Stimulated activated naive CD4-positive, alpha-beta T cell (primary cell): ENCODE measurements at regions not wholly inside any gene's neighbourhood (a gene's known extent, or its start where the extent isn't known, plus 50 kb on each side); places are given as distances from the start of the nearest gene placed in this dataset.
A peak's percentile ranks its signal among the peaks of the same experiment; 100 is the strongest.

Experiments used
- DNase-seq, 6 experiments: peaks; one replicate each; lab custom pipeline; 2025; lab: John Stamatoyannopoulos, UW

DNA sequence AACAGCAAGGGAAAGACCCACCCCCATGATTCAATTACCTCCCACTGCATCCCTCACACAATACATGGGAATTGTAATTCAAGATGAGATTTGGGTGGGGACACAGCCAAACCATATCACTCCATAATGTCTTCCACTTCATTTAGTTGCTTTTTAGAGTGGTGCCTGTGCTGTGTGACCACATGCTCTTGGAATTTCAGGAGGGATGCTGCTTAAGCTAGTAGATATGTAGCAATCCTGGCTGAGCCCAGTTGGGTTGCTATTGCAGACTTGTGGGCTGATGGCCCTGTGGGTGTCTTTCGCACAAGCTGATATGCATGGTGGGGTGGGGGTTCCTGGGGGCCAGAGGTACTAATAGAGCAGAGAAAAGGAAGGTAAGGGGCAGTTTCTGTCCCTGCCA, 160.4 kb upstream of the SYT6 start:
- DNase-seq, result no peak

DNA sequence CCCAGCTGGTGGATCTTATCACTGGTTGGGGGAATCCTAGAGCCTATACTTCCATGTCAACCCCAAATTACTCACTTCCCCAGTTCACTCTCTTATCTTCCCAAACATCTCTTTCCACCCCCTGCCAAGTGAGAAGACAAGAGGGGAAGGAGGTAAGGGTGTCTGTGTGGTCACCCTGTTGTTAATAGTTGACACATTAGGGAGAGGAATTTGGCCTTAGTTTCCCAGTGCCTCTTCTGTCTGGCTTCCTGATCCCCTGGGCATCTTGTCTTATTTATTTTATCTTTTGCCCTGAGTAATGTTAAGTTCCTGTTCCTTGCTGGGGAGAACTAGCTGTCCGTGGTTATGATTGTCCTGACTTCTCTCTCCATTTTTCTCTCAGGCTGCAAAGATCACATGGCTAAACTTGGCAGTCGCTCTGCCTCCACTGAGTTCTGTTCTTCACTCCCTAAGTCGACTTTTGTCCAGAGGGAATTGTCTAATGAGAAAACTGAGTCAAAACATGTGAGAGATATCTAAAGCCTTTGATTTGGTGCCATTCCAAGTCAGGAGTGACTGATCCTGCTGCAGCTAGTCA, 157.1 kb upstream of the SYT6 start:
- no peak for DNase-seq

DNA sequence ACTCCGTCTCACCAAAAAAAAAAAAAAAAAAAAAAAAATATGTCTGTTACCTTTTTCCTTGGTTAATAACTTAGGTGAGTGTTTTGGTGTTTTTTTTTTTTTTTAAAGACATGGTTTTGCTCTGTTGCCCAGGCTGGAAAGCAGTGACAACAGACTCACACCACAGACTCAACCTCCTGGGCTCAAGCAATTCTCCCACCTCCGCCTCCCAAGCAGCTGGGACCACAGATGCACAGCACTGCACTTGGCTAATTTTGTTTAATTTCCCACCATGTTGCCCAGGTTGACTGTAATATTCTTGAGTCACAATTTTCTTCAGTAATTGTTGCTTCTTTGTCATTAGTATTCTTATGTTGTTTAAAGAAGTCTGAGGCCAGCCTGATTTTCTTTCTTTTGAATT, 149.2 kb upstream of the SYT6 start:
- no peak for DNase-seq

DNA sequence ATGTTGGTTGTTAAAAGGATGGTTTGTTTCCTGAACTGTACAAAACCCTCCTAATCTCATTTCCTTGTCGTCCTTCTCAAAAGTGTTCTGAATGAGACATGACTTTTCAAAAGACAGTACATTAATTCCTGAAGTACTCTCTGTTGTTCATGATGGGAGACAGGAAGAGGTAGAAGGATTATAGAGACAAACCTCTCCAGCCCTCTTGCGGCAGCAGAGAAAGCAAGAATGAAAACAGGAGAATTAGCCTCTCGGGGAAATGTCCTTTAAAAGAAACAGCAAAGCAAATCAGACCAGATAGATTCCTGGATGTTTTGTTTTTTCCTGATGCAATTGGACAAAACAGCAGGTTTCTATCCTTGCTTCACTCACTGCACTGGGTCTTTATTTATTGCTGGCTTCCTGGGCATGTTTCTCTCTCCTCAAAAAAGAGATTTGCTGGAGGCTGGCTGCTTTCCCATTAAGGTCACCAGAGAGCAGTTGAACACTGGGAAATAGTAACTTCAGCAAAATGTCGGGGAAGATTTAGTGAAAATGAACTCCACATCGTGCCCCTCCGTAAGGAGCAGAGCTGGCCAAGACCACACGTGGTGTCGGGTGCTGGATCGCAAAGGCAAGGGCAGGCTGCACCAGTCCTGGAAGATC, 145.8 kb upstream of the SYT6 start:
- DNase-seq, result no peak

DNA sequence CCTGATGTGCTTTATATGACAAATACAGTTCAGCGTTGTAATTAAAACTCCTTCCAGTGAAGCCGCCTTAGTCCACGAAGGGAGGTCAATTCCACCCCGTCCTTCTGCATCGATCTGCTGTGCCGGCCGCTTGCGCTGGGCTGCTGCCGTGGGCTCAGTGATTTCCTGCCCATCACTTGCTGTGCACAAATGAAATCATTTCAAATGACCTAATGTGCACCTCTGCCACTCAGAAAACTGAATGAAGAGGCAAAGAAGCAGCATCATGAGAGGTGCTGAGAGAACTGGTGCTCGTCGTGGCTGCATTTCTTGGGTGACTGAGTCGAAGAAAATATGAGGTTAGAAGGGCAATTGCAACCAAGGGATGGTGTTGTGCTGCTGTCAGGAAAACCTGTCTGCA, 144.3 kb upstream of the SYT6 start:
- no peak for DNase-seq

DNA sequence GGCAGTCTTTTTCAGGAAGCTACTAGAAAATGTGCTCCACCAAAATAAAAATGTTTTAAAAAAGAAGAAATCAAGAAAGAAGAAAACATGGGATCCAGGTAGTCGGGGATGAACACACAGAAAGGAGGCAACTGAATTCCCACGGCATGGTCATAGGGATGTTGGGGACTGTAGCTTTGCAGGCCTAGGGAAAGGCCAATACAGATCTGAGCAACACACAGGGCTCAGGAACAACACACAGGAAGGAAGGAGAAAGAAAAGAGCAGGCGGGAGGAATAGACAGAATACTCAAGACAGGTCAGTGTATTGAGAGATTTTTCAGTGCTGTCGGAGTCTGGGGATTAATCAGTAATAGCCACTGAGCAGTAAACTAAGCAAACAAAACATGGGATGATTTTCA, 142.7 kb upstream of the SYT6 start:
- DNase-seq, result no peak

DNA sequence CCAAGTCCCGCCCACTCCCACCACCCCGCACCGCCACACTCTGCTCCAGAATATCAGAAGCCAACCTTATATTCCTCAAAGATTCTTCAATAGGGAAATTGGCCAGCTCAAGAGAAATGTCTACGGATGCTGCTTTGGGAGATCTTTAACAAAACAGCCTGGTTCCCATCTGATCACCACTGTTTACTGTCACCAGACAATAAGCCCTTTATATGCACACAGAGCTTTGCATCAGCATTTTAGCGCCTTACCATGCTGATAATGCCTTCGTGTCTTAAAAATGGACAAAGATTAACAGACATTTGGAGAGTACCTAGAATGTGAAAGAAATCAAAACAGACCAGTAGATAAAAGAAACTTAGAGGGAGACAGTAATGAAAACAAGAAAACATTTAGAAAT, 141.7 kb upstream of the SYT6 start:
- no peak for DNase-seq

DNA sequence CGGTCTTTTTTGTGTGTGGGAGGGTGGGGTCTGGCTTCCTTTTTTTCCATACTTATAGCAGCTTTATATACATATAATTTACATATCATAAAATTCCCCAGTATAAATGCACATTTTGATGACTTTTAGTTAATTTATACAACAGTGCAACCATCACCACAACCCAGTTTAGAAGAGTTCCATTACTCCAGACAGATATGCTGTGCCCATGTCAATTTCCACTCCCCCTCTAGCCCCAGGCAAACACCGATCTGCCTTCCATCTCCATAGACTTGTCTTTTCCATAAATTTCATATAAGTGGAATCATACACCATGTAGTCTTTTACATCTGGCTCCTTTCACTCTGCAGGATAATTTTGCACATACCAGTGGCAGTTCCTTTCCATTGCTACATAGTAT, 139.2 kb upstream of the SYT6 start:
- DNase-seq, result no peak

DNA sequence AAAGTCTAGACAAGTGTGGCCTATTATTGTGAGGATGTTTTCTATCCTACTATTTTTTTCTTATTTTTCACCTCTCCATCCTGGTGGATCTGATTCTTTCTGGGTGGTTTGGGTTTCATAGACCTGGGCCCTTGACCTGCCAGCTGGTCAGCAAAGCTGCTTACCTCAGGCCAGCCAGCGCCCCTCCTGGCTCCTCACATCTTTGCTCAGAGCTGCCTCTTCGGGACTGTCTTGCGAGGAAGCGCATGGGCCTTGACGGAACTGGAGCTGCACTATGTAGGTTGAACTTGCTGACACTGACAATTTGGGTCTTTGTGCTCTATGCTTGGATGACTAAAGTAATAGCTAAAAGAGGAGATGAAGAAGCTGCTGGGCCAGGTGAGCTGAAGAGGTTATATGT, 138.5 kb upstream of the SYT6 start:
- no peak for DNase-seq

DNA sequence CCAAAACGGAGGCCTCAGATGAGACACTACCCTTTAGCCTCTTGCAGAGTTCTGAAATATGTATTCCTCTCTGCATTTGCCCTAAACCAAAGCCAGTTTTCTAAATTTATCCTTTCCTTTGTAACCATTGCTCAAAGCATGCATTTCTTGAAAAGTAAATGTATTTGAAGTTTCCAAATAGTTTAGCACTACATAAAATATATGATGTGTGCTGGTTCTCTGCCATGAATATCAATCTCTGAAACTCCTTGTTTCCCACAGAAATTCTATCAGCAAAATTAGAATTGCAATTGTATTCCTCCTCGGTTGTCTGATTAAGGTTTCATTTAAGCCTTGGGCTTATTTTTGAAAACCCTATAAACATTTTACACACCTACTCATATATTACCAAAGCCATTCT, 137.1 kb upstream of the SYT6 start:
- no peak for DNase-seq

DNA sequence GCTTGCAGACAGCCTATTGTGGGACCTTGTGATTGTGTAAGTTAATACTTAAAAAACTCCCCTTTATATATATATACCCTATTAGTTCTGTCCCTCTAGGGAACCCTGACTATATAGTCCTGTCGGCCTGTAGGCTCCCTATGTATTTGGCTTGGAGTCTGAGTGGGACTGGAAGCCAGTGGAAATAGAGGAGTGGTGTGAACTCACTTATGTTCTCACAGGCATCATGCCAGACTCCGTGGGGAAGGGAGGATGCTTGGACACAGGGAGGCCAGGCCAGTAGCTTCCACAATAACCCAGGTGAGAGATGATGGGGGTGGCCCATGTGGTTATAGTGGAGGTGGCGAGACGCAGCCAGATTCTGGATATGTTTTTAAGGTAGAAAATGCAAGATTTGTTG, 136.7 kb upstream of the SYT6 start:
- no peak for DNase-seq

DNA sequence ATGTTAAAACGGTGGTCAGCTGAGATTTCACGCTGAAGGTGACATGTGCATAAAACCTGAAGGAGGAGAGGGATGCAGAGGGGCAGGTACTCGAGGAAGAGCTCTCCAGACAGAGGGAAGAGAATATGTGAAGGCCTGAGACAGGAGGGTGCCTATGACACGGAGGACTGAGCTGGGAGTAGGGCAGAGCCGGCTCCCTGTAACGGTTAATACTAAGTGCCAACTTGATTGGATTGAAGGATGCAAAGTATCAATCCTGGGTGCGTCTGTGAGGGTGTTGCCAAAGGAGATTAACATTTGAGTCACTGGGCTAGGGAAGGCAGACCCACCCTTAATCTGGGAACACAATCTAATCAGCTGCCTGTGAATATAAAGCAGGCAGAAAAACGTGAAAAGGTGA, 136.2 kb upstream of the SYT6 start:
- no peak for DNase-seq

DNA sequence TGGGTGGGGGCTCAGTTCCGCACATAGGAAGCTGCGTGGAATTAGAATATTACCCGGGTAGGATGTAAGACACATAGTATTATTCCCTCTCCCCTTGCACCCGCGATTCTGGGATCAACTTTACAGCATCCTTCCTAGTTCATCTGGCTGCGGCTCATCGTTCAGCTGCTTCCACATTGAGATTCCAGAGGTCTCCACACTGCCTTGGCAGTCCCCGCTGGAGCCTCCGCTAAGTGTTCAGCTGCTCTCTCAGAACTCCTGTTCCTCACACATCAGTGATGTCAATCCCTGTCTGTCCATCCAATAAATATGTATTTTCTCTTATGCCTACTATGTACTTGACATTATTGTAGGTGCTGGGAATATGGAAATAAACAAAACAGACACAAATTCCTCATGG, 135.6 kb upstream of the SYT6 start:
- DNase-seq, result no peak

DNA sequence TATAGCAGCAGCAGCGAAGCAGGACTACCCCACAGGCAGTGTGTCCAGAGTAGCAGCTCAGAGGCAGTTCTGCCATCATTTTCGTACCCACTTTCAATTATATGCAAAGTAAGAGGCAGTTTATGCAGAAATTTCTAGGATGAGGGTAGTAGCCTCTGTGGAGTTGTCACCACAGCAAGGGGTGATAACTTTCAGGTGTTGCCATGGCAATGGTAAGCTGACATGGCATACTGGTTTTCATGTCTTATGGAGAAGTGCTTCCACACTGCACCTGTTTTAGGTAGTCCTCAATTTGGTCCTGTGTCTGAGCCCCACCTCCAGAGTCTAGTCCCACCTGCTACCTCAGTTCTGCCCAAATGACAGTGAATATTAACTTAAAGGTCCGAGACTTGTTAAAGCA, 133.3 kb upstream of the SYT6 start:
- DNase-seq, result no peak

DNA sequence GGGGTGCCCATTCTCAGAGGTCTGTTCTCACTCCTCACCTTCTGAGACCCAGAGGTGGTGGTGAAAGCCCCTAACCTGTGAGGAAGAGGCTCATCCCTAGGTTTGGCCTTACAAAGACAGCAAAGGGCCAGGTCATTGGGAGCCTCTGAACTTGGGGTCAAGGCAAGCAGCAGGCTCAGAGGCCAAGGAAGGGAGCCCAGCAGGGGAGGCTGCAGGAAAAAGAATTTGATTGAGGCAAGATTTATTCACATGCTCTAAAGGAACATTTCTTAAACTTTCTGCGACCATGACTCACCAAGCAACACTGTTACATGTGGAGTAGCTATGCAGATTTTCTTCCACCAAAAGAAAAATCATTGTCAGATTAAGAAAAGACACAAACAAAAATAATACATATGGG, 132.5 kb upstream of the SYT6 start:
- DNase-seq, result no peak

DNA sequence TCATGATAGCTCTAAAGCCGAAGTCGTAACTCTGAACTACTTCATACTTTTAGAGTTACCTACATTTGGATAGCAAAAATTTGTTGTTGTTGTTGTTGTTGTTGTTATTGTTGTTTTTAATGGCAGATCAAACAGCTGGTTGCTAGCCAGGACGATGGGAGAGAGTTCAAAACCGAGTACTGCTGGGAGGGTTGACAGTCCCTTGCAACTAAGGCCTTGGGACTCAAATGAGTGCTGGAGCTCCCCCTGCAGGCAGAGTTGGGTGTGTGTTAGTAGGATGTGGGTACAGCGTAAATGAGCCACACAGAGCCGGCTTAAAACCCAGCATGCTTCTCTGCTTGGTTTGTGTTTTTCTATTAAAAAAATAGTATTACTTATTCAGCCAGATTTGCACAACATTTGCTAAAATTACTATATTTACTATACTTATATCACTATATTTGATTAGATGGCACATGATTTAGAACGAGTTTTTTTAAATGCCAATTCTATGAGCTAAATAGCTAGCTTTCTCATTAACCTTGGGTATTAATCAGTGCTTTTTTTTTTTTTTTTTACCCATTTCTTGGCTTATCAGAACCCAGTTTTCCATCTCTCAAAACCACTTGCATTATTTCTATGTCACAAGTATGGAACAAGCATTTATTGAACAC, 129.2 kb upstream of the SYT6 start:
- DNase-seq, result peak; percentile 56 to 85 (median 70)

DNA sequence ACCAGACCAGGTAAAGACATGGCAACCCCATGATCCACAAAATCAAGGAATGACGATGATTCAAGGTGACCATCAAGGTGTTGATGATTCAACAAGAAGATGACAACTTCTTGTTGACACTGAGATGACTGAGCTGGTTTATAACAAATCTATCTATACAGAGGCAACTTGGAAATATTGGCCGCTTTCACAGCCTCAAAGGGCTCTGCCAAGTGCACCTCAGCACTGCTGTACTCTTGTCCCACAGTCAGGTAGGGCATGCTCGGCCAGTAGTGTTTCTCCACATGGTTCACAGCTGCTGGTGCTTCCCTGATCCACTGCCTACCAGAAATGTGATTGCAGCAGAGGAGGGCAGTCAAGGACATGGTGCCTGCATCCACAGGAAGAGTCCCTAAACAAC, 125.2 kb upstream of the SYT6 start:
- no peak for DNase-seq

DNA sequence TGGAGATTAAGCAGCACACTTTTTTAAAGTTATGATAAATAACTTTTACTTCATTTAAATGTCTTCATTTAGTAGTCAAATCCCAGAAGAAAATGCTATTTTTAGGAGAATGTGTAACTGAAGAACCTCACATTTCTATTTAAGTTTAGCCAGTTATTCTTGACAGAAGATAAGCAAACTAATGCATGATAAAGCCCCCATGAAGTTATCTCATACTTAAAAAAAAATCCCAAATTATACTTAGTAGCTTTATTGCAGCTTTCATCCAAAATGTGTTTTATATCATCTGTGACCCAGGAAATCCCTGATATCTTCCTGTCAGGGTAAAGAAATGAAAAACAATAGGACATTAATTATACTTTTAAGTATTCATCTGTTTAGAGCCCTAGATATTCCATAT, 124.8 kb upstream of the SYT6 start:
- DNase-seq, result no peak

DNA sequence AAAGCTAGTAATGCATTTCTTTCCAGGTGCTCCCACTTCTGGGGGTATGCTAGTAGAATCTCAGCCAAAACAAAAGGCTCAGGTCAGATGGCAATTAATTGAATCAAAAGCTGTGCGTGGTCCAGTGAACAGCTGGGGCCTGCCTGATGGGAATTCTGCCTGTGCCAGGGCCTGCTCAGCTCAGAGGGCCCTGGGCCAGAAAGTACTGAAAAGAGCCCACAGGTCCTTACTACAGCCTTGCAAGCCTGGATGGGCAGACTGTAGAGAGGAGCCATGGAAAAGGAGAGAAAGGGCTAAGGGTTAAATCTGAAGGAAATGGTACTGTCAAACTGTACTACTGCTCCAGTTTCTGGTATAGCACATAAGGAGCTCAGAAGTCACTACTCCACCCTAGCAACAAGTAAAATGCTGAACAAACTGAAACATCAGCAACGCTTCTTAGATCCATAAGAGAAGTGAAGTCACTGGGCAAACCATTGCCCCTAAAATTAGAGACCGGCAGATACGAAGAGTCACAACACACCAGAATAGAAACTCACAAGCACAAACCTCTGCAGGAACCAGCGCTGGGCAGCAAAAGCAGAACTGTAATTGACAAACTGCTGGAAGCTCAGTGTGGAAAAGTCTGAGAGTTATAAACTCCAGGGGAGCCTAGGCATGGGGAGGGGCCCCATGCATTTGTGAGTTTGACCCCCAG, 121.1 kb upstream of the SYT6 start:
- DNase-seq, result no peak

DNA sequence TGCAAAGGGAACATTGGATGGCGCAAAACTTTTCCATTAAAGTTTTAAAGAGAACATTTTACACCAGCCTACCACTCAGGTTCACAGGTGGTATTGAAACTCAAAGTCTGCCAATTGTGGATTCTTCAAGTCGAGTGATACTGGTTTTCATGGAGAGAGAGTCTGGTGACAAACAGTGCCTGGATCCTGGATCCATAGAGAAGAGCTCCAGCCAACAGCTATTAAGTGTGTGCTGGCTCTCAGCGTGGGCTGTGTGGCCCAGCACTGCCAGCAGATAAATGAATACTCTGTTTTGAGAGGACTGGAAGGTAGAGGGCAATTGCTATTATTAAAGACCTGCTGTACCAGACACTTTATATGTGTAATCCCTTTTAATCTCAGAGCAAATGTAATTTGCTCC, 118.9 kb upstream of the SYT6 start:
- DNase-seq, result no peak

DNA sequence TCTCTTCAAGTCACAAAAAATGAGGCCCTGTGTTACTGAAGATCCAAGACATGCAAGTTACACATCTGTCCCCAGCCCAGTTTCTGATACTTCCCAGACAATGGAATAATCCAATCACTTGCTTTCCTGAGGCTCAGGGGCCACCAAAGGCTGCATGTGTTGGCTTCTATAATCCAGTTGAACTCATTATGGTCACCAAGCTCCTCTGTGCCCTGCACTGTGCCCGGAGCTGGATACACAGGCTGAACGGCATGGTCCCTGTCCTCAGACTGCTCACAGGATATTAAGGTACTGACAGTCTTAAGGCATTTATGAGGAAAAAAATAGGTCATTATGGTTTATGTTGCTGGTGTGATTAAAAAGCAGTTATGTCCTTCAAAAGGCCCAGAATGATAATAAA, 117.0 kb upstream of the SYT6 start:
- no peak for DNase-seq

DNA sequence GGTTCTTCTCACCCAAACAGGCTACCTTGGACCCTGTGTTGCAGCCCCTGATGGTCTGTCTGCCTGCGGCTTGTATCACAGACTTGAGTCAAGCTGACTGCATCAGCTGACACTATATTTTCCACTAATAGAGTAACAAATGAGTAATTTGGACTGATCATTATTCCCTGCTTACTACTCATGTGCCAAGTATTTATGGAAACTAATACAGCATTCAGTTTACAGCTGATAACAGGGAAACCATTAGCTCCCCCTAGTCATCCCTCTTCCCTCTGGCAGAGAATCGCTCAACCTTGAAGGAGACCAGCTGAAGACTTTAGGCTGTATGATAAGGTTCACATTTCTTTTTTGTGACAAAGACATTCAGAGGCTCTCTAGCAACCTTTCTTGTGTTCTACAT, 116.6 kb upstream of the SYT6 start:
- DNase-seq, result no peak

DNA sequence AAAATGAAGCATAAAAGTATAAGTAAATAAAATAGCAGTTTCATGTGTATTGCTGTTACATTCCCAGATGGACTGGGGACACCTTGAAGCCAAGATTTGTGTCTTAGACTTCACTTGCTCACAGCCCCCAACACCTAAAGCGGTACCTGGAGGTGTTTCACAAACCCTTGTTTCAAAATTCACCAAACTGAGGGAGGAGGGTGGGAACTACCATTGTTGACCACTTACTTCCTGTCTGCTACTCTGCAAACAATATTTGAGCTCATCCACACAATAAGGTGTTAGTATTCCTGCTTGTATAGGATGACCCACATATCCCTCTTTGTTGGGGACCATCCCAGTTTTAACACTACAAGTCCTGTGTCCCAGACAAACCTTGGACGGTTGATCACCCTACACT, 115.9 kb upstream of the SYT6 start:
- no peak for DNase-seq
